ENCODE measurements at regions not wholly inside any gene's neighbourhood (a gene's known extent, or its start where the extent isn't known, plus 50 kb on each side); places are given as distances from the start of the nearest gene placed in this dataset.

DNA sequence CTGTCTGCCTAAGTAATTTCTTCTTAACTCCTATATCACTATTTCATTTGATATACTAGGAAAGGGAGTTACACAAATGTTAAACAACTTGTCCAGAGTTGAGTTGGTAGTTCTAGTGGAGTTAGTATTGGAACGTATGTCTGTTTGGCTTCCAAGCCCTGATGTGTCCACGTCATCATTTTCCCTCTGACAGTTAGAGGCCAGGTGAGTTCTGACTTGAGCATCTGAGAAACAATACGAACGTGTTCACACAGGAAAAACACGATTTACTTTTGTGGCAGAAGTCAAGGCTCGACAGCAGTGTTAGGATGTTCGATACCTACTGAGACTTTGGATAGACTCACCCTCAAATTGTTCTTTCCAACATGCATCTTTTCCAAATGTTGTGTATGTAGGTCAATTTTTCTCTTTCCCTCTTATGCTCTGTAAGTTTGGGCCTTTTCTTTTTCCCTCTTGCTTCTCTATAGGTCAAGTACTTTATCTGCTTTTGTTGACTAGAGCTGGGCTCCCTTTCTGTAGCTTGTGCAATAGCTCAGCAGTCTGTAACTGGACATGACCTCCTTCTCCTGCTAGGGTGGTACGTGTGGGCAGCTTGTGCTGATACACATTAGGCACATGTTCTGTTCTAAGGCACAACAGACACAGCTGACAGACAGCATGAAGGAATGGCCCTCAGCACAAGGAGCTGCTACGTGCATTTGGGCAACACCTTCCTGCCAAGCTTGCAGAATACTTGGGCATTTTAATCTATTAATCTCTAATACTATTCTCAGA is 222.9 kb downstream of the PTEN start:
- no peak for DNase-seq

DNA sequence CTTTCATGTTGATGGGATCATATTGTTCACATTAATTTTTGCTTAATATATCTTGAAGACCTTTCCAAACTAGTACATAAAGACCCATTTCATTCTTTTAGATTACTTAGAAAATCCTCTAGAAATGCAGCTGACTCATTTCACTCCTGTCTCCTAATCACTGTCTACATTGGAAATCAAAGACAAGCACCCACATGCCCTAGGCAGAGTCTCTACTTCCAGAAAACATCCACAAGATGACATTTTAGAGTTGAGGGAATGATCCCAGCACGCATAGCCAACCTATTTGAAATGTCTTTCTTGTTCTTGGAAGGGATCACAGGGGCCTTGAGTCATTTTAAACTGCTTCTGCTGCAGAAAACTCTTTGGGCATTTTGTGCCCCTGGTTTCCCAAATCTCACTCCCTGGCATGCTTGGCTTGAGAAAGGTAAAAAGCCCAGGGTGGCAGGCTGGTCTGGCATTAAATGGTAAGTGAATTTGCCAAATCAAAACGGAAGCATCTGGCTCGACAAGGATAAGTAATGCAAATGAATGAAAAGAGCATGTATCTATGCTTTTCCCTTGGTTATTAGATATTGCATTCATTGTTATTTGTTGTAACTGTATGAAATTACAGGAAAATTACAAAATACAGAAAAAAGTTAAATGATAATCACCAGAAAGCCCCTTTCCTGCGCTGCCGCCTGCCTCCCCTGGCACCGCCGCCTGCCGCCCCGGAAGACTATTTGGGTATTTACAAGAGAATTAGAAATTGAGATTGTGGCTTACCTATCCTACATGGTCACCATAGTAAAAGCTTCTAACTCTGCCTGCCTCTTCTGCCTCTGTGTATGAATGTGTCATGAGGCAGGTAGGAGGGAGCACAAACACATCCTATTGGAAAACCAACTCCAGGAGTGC is 225.3 kb downstream of the PTEN start:
- no peak for DNase-seq

DNA sequence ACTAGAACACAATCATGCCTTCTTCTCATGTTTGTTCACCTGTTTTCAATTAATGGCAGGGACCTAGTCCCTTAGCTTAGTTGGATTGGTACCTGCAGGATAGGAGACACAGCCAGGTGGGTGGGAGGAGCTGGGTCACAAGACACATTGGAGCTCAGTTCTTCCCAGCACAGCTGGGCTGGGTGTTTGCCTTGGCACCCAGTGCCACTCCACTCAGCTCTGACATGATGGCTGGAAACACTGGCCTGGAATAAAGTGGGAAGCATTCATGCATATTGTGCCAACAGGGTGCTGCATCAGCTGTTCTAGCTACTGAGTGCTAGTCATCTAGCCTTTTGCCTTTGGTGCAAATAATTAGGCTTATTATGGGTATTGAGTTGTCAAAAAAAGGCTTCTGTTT is 226.1 kb downstream of the PTEN start:
- no peak for DNase-seq

DNA sequence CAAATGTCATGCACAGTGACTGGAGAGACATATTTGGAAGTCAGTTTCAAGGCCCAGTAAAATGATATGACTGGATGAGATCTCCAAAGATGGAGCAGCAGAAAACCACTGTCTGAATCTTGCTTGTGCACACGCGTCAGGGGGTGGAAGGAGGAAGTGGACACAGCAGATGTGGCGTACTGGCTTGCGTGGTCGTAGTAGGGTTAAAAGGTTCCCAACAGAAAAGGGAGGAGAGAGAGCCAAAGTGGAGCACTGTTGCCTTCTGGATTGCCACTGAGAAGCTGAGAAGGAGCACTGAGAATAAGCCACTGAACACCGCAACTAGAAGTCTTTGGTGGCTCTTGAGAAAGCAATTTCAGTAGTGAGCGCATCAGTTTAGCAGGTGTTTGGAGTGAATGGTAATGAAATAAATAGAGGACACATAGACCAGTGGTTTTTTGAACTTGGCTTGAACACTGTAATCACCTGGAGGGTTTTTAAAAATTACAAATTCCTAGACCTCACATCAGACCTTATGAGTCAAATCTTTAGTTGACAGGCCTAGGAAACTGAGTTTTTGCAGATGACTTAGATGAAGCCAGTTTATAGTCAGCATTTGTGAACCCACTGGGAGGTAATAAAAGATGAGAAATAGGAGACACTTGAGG is 227.3 kb downstream of the PTEN start:
- DNase-seq: no peak

DNA sequence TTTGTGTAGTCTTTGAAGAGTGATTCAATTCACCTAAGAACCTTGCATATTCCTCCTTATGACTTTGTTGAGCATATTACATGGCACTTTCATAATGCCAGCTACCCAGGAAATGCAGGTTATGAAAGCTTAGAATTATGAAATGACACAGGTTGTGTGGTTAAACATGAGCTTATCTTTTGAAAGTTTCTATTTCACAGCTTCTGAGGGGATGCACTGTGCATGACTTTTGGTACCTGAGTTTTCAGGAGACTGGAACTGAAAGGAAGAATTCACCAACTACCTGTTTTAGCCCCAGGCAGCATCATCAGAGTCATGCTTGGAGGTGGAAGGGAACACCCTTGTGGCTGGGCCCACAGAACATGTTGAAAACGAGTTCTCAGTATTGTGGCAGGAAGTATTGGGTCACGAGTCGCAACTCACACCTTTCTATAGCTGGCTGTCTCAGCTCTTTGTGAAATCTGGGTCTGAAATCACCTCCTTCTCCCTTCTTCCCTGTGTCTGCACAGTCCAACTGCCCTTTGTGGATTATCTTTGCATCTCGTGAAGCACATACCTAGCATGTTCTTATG is 228.2 kb downstream of the PTEN start:
- DNase-seq: peak; percentile 50 to 65

DNA sequence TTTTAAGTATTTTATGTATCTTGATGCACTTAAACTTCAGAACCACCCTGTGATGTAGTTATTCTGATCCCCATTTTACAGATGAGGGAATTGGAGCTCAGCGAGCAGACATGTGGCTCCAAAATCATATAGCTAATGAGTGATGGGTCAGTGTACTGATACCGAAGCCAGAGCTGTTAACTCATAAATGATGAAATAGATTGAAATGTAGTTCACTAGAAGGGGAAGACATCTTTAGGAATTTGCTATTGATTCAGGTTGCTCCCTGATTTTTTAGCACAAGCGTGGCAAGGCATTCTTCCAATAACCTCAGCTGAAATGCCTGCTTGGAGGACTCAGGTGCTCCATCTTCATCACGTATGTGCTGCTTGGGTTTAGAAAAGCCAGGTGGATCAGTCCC is 228.8 kb downstream of the PTEN start:
- DNase-seq: no peak

DNA sequence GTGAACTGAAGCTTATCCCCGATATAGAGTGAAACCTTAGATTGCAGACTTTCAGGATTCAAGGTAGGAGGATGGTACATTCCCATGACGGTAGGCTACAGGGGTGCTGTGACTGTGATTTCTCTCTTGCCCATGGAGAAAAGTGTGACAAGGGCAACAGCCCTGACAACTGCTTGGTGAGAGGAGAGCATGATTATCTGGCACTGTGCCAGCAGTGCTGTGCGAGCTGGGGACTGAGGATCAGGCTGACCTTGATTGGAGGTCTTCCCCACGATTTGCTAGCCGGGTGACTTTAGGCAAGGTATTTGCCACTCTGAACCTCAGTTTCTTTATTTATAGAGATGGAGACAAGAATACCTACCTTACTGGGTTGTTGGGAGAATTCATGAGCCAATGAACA is 229.5 kb downstream of the PTEN start:
- DNase-seq: no peak

DNA sequence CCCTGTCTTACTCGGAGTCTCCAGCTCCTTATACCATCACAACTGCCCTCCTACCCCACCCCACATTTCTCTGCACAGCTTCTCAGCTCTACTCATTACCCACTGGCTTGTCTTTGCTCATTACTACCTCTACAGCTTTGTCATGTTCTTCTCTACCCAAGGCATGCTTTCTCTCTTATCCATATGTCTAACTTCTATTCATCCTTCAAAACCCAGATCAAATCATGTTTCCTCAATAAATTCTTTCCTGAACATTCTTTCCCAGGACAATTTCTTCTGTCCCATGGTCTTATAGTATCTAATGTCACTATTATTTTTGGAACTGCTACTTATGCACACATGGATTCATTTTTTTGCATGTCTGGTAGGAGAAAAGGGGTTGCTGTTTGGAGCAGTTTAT is 231.4 kb downstream of the PTEN start:
- DNase-seq: no peak

DNA sequence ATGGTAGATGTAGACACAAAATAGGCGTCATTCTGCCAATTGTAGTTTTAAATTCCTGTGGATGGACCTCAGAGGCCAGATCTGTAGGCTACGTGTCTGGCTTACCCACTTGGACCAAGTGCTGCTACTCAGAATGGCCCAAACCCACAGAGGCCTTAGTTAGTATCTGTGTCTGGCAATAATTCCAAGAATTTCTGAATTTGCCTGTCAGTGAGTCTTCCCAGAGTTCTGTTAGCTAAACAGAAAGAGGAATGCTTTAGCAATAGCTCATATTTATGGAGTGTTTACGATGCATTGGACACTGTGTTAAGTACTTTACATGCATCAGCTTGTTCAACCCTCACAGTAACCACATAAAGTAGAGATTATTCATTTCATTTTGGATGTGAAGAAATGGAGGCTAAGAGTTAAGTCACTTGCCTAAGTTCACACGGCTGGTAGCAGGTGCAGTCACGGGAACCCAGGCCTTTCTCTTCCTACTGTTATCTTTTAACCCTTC is 231.8 kb downstream of the PTEN start:
- no peak for DNase-seq

DNA sequence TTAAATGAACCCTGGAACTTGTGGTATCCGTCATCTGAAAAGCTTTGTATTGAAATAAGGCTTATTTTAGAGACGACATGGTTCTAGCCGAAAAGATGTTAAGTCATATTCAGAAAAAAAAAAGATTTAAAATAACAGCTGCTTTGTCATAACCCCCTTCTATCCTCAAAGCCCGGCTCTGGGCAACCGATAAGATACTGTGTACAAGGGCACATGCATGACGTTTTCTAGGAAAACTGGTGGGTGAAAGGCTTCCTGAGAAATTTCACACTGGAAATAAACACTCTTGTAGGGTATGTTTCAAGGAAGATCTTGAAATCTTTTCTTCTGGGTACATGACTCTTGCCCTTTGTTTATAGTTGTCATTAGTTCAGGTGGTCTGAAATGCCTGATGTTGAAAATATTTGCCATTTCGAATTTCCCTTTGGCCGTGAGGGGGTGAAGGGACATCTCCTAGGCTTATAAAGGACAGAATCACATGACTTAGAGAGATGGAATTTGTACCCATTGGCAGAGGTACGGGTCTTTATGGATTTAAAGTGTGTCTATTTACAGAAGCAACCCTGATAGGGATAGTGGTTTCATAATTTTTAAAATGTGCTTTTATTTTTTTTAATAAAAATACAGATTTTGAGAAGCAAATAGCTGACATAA is 232.5 kb downstream of the PTEN start:
- no peak for DNase-seq

DNA sequence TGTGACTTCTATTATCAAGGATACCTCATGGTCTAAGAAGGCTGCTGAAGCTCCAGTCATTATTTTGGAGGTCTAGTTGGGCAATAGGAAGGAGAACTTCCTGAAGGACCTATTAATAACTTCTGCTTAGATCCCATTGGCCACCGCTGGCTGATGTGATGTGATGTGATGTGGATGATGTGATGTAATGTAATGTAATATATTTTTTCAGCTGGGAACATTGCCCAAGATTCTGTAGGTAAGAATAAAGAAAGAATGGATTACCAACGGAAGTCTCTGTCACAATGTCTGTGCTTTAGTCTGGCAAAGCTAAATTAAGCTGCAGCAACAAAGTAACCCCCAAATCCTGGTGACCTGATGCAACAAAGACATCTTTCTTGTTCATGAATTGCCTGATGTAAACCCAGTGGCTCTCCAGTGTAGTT is 233.7 kb downstream of the PTEN start:
- no peak for DNase-seq

DNA sequence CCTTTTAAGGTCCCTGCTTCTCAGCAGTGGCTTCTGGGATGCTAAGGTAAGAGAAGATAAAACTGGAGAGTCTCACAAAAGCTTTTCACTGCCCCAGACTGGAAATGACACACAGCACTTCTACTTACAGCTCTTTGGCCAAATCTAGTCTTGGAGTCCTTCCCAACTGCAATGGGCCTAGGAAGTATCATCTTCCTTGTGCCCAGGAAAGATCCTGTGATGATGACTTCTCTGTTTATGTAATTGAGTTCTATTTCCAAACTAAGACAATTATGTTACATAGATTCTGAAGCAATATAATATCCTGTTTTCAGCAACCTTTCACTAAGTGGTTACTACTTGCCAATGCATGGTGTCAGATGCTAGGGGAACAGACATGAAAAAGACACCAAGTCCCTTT is 234.1 kb downstream of the PTEN start:
- no peak for DNase-seq

DNA sequence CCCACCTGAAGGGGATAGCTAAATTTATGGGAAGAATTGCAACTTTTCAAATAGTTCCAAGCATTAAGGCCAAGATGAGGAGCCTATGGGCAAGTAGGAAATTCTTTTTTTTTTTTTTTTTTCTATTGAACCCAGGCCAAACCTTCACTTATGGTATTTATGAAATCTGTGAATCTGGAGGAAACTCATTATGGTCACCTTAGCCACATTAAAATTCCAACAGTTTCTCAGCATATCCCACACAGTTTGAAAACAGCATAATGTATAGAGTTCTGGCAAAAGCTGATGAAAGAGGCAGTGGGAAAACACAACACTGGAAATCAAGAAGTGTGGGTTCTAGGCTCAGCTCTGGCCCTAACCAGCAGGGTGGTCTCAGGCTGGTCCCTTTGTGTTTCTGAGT is 236.9 kb downstream of the PTEN start:
- DNase-seq: no peak

DNA sequence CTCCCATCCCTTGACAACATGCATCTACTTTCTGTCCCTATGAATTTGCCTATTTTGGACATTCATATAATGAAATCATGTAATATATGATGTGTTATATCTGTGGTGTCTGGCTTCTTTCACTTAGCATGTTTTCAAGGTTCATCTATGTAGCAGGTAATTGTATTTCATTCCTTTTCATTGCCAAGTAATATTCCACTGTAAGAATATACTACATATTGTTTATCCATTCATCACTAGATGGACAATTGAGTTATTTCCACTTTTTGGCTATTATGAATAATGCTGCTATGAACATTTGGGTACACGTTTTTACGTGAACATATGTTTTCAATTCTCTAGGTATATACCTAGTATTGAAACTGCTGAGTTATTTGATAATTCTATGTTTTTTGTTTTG is 238.2 kb downstream of the PTEN start:
- no peak for DNase-seq

DNA sequence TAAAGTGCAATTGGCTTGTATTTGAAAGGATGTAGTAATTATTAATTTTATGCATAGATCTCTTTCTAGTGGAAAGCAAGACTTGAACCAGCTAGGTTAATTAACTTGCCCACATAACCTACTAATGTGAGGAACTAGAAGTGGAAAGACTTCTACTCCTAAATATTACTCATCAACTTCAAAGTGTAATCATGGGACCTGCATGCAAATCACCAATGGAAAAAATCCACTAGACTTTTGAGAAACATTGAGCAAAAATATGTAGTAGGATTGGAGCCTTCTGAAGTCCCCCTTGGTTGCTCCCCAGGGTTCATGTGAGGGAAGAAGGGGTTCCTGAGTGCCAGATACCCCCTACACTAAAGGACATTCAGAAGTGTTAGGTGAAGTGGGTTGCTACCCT is 240.2 kb downstream of the PTEN start:
- no peak for DNase-seq

DNA sequence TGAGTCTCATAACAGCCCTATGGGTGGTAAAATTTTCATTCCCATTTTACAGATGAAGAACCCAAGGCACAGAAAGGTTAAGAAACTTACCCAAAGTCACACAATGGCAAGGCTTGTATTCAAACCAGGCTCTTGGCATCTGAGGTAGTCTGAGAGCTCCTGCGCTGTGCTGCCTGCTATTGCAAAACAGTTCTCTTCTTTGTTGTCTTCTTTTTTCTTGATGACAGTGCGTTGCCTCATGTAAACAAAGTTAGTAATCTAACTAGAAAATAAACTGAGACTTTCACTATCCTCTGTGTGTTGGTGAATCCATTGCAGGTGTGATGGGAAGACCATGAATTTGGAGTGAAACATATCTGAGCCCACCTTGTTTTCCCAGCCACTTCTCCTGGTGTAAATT is 240.8 kb downstream of the PTEN start:
- DNase-seq: no peak

DNA sequence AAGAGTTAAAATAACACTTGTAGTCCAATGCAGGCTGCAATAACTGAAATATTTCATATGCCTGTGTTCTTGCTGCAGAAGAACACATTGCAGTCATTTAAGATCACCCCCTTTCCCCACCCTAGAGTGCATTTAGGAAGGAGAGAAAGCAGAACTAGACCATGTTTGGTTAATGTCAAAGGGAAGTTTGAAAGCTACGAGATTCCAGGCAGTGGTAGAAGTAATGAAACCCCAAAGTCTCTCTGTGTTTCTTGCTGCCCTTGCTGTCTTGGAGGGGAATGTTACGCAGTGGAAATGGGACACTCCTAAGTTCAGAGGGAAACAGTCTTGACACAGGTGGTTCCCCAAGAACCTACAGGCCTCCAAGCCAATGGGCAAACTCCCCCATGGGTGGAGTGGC is 242.9 kb downstream of the PTEN start:
- no peak for DNase-seq

DNA sequence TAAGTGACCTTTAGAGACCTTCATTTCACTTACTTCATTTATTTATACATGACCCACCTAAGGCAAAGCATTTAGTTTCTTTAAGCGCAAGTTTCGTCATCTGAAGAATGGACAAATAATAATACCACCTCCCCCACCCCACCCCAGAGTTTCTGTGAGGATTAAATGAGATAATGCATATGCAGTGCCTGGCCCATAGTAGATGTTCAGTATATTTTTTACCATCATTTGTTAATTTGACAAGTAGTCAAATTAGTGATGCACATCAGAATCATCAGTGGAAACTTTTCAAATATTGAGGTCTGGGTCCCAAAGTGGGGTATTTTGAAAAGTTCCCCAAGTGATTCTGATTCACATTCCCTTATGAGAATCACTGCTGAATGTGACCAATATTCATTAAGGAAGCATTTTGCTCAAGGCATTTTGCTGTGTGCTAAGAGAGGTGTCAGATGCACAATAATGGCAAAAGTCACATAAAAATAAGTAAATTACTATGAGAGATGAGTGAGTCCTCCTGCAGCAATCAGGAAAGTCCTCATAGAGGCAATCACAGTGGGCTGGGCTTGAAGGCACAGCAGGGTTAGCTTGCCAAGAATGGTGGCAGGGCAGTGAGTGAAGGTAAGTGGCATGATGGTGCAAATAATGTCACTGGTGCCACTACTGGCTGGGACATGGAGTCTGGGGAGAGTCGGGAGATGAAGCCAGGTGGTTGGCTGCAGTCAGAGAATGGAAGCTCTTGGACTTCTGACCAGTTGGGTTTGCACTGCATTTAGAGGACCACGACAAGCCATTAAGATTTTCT is 244.1 kb downstream of the PTEN start:
- no peak for DNase-seq

DNA sequence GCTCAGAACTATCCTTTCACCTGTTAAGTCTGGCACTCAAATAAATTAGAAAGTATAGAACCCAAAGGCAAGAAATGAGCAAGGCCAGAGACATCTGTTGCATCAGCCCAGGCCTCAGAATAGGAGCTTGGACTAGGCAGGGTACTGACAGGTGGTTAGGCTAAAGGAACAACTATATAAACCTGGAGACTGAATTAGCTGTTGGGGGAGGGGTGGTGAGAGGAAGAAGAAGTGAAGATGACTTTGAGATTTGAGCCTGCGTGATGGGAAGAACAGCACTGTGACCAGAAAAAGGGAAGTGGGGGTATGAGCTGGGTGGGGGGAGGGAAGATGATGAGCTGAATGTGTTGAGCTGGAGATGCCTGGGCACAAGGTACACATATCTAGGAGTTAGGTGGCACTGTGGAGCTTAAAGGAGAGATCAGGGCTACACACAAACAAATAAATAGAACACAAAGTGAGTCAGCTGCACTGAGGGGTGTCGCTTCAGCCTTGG is 244.7 kb downstream of the PTEN start:
- DNase-seq: no peak

DNA sequence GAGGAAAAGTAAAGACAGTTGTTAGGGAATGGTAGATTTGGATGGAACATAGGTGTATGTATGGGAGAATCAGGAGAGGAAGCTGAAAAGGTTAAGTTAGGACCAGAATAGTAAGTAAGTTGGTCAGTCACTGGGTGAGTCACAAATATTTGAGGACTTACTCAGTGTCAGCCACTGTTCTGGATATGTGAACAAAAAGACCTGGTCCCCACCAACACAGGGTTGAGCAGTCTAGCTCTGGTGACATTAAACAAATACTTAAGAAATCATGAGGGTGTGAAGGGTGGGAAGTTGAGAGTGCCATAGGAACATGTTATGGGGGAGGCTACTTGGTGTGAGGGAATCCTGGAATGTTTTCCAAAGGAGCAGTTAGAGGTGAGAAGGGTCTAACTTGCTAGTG is 246.9 kb downstream of the PTEN start:
- DNase-seq: no peak

DNA sequence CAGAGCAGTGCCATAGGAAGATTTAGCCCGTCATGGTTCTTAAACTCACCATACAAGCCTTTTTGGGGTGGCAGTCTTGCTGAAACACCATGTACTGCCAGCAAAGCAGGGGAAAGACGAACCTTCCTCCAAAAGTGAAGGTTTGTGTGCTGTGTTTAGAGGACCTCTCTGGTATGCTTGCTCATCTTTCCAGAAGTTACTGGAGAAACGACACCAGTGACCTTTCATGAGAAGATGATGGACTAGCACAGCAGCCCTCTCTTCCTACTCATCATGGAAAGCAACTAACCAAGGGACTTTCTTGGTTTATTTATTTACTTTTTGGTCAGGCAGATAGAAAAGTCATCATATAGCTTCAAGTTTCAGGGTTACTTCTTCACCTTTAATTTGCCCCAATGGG is 247.4 kb downstream of the PTEN start:
- no peak for DNase-seq

DNA sequence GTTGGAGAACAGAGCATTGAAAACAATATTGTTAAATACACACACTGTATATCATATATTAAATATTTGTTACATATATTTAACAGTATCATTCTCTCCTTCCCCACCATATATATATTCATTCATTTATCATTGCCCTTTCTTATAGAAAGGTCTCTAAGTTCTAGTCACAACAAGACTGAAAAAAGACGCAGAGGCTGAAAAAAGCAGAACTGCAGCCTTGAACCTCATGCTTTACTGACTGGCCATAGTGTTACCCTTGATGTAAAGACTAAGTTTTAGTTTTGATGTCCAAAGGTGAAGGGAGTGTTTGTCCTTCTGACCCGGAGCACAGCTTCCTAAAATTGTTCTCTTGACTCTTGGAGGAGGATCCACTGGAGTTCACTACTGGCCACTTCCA is 247.9 kb downstream of the PTEN start:
- DNase-seq: no peak
